ENCODE measurements at regions not wholly inside any gene's neighbourhood (a gene's known extent, or its start where the extent isn't known, plus 50 kb on each side); places are given as distances from the start of the nearest gene placed in this dataset.

DNA sequence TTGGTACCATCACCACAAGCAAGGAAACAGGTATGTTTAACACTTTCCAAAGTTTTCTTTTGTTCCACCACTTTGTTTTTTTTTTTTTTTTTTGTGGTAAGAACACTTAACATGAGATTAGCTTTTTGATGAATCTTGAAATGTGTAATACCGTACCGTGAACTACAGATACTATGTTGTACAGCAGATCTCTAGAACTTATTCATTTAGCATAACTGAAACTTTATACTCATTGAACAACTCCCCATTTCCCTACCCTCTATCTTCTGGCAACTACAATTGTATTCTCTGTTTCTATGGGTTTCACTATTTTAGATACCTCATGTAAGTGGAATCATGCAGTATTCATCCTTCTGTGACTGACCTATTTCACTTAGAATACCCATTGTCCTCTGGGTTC is 162.7 kb upstream of the ITGB1 start:
- in situ Hi-C loops (cut with MboI; ENCODE audit: low pct_unique_long_range_greater_than_20kb, low sequenced_read_pairs, unreplicated experiment) = no loop called here

DNA sequence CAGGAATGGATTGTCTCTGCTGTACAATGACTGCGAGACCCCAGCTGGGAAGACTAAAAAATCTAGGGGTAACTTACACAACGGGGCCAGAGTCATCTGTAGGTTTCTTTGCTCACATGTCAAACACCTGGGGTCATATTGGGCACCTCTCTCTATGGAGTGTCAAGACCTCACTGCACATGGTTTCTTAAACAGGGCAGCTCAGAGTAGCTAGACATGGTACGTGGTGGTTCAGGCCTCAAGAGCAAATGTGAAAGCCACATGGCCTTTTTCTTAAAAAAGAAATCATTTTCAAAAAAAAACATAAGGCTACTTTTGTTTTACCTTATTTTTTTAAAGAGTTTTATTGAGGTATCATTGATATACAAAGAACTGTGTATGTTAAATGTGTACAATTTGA is 162.2 kb upstream of the ITGB1 start:
- no peak for DNase-seq (ENCODE audit: low spot score)
- in situ Hi-C loops (cut with MboI; ENCODE audit: low pct_unique_long_range_greater_than_20kb, low sequenced_read_pairs, unreplicated experiment) = no loop called here
- TF ChIP-seq, protein P1, sequence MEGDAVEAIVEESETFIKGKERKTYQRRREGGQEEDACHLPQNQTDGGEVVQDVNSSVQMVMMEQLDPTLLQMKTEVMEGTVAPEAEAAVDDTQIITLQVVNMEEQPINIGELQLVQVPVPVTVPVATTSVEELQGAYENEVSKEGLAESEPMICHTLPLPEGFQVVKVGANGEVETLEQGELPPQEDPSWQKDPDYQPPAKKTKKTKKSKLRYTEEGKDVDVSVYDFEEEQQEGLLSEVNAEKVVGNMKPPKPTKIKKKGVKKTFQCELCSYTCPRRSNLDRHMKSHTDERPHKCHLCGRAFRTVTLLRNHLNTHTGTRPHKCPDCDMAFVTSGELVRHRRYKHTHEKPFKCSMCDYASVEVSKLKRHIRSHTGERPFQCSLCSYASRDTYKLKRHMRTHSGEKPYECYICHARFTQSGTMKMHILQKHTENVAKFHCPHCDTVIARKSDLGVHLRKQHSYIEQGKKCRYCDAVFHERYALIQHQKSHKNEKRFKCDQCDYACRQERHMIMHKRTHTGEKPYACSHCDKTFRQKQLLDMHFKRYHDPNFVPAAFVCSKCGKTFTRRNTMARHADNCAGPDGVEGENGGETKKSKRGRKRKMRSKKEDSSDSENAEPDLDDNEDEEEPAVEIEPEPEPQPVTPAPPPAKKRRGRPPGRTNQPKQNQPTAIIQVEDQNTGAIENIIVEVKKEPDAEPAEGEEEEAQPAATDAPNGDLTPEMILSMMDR (IDR thresholded peaks at IDR 0.05; ENCODE audit: extremely low read depth, insufficient read depth, missing control alignments) = no peak

More for the DNA sequence above, 162.7 kb upstream of the ITGB1 start:
- TF ChIP-seq, protein P1 (IDR thresholded peaks at IDR 0.05; ENCODE audit: extremely low read depth, insufficient read depth, missing control alignments) = no peak
- no peak for DNase-seq (ENCODE audit: low spot score)

DNA sequence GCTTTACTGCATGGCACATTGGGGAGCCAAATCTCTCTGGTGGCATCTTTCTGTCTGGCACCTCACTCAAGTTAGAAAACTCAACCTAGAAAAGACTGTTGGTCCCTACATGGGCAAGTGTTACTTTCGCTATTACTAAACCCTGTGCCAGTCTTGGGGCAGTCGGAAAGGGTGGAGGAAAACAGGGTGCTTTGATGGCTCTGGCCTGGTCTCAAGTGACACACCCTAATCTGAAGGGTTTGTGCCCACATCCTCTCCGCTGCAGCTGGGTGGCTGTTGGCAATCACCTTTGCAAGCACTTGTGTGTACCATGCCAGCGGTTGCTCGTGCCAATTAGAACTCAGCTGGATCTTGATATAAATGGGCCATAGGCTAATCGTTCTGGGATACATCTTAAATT is 159.8 kb upstream of the ITGB1 start:
- in situ Hi-C loops (cut with MboI; ENCODE audit: low pct_unique_long_range_greater_than_20kb, low sequenced_read_pairs, unreplicated experiment) = no loop called here
- TF ChIP-seq, protein P1 (IDR thresholded peaks at IDR 0.05; ENCODE audit: extremely low read depth, insufficient read depth, missing control alignments) = no peak
- no peak for DNase-seq (ENCODE audit: low spot score)

DNA sequence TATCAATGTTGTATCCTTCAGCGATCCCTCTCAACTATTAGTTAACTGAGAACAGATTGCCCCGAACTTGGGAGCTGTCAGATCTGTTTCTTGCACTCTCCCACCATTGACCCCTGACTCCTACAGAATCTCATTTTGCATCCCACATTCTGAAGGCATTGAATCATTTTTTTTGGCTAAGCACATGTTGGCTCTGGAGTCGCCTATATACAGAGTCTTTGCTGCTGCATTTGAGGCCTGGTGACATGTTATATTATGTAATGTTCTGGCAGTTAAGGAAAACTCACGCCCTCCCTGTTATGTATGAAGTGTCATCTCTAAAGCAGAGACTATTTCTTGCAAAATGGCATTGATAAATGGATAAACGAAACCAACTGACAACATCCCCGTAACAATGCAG is 159.2 kb upstream of the ITGB1 start:
- TF ChIP-seq, protein P1 (IDR thresholded peaks at IDR 0.05; ENCODE audit: extremely low read depth, insufficient read depth, missing control alignments) = no peak
- in situ Hi-C loops (cut with MboI; ENCODE audit: low pct_unique_long_range_greater_than_20kb, low sequenced_read_pairs, unreplicated experiment) = no loop called here
- no peak for DNase-seq (ENCODE audit: low spot score)

DNA sequence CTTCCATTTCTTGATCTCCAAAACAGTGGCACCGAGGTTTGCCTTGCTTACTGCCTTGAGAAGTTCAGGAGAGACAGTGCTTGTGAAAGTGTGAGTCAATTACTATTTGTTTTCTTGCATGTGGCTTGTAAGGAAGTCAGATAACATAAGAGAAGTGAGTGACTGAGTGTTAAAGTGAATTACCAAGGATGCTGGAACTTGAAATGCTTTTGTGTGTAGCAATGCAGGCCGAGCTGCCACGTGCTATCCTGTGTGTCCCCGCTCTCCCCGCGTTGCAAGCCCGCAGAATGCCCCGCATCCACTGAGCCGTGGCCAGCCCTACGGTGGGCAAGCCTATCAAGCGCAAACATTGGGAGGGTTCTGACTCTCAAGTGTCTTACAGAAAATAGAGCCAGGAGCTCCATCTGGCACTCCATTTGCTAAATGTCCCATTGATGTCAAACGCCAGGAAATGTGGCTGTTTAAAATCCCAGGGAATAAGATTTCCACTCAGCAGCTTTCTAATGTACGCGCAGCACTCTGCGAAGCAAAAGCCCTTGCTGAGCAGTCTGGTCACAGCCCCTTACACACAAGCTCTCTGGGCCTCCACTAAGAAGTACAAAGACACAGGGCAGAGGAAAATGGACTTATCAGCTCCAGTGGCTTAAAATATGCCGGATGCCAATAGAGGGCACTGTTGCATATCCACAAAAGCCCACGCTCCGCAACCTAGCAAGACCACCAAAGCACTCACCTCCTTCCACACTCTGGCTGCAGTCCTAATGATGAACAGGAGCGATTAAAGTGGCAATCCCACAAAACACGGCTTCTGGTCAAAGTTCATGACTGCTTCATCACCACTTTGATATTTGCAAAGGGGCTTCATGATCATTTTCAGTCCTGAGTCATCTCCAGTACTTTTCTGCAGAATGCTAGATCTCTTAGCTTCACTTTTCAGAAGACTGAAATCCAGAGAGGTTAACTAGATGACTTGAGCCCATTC is 158.0 kb upstream of the ITGB1 start:
- in situ Hi-C loops (cut with MboI; ENCODE audit: low pct_unique_long_range_greater_than_20kb, low sequenced_read_pairs, unreplicated experiment) = no loop called here
- TF ChIP-seq, protein P1 (IDR thresholded peaks at IDR 0.05; ENCODE audit: extremely low read depth, insufficient read depth, missing control alignments) = no peak
- no peak for DNase-seq (ENCODE audit: low spot score)

DNA sequence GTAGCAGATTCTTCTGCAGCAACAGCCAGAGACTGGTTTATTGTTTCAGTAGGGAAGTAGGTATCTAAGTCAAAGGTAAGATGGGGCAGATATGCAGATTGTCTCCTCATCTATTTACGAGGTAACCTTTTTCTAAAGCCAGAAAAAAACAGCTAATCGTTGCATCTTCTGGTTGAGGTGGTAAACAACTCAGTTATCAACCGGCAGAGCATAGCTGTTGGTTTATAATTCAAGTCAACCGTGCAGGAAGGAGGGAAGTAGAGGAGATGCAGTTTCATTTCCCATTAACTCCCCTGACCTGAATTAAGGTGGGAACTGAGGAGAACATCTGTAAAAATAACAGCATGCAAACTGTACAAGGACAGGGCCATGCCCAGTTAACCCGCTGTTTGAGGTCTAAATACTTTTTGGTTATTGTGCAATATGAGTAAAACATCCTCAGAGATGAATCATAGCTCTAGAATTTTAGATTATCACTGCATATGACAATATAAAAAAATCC is 156.5 kb upstream of the ITGB1 start:
- in situ Hi-C loops (cut with MboI; ENCODE audit: low pct_unique_long_range_greater_than_20kb, low sequenced_read_pairs, unreplicated experiment) = no loop called here
- no peak for DNase-seq (ENCODE audit: low spot score)
- TF ChIP-seq, protein P1 (IDR thresholded peaks at IDR 0.05; ENCODE audit: extremely low read depth, insufficient read depth, missing control alignments) = no peak

Data from GM13977 (cell line).